SU-DHL-6 (cell line): ENCODE measurements at regions not wholly inside any gene's neighbourhood (a gene's known extent, or its start where the extent isn't known, plus 50 kb on each side); places are given as distances from the start of the nearest gene placed in this dataset.

ENCODE experiments used
- EZH2phosphoT487 ChIP-seq: fragments of 200-600 bp; sonication (generic), shearing (Covaris generic); conservative IDR thresholded peaks from 2 replicates; pipeline ENCODE4 v1.6.1; 2018; ENCODE audit warnings: mild to moderate bottlenecking, antibody characterized with exemption, low read length, moderate library complexity, mixed read lengths
- TF ChIP-seq, protein P1 (sequence below): fragments of 200-600 bp; sonication (generic); IDR thresholded peaks from one replicate; pipeline ENCODE4 v1.5.1; 2017; ENCODE audit warnings: antibody characterized with exemption, mild to moderate bottlenecking, low read length, moderate library complexity; ENCODE audit not compliant: insufficient read depth, poor library complexity, severe bottlenecking

DNA sequence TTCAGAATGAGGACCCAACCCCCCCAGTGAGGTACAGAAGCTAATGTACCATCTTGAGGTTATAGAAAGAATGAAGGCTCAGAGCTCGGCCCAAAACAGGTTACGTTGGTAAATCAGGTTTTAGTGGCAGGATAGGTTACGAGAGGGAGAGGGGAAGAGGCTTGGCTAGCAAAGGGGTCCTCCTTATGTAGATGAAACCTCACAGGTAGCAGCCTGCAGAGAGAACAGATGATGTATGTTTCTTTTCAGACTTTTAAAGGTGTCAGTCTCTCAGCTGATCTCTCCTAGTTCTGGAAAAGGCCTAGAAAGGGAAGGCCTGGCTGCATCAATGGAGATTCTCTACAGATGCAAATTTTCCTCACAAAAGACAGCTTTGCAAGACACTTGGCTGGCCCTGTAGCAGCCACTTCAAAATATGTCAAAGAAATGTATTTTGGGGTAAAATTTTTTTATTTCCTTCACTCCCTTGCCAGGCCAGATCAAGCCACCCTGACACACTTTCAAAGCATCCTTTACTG is 71.7 kb upstream of the CPSF6 start:
- TF ChIP-seq, protein P1, sequence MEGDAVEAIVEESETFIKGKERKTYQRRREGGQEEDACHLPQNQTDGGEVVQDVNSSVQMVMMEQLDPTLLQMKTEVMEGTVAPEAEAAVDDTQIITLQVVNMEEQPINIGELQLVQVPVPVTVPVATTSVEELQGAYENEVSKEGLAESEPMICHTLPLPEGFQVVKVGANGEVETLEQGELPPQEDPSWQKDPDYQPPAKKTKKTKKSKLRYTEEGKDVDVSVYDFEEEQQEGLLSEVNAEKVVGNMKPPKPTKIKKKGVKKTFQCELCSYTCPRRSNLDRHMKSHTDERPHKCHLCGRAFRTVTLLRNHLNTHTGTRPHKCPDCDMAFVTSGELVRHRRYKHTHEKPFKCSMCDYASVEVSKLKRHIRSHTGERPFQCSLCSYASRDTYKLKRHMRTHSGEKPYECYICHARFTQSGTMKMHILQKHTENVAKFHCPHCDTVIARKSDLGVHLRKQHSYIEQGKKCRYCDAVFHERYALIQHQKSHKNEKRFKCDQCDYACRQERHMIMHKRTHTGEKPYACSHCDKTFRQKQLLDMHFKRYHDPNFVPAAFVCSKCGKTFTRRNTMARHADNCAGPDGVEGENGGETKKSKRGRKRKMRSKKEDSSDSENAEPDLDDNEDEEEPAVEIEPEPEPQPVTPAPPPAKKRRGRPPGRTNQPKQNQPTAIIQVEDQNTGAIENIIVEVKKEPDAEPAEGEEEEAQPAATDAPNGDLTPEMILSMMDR: no peak
- no peak for TF ChIP-seq EZH2phosphoT487
